NCI-H2107 treated with DMSO at 0.1 percent for 48 hours (cell line): ENCODE measurements at regions not wholly inside any gene's neighbourhood (a gene's known extent, or its start where the extent isn't known, plus 50 kb on each side); places are given as distances from the start of the nearest gene placed in this dataset.

Experiments
- DNase-seq: peaks from one replicate; lab custom pipeline; 2025; ENCODE audit not compliant: unreplicated experiment; lab: John Stamatoyannopoulos, UW

DNA sequence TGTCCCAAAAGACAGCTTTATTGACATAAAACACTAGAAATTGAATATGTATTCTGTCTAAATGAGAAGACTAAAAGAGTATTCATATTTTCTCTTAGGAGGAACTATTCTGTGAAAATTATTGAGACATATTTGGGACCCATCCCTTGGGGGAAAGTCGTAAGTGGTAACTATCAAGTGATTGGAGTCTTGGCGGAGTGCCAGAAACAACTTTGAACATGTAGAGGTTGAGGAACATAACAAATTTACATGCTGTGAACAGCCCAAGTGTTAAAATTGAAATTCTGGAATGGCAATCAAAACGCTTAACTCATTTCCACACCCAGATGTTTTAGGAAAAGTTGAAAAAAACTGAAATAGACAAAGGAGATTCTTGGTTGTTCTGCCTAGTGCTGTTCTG lies 1034.6 kb downstream of the NSUN3 start:
- DNase-seq: no peak

DNA sequence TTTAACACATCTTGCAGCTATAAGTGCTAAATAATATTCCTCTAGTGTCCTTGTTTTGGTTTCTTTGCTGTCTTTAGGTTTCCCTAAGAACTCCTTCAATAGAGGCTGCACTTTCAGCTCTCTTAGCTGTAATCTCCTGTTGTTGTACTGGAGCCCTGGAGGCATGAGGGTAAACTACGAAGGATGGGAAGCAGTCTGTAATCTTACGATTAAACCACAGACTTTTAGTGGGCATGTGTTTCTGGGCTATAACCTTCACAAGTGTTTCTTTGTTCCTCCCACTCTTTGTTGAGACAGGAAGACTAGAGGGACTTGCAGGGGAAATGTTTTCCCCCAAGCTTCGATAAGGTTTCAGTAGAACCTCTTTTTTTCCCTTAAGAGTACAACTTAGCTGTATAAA lies 1058.1 kb downstream of the NSUN3 start:
- no peak for DNase-seq

- no peak for DNase-seq
Measured at GRCh38 chr3:95123104-95123503, 1060.2 kb downstream of the NSUN3 start.

DNA sequence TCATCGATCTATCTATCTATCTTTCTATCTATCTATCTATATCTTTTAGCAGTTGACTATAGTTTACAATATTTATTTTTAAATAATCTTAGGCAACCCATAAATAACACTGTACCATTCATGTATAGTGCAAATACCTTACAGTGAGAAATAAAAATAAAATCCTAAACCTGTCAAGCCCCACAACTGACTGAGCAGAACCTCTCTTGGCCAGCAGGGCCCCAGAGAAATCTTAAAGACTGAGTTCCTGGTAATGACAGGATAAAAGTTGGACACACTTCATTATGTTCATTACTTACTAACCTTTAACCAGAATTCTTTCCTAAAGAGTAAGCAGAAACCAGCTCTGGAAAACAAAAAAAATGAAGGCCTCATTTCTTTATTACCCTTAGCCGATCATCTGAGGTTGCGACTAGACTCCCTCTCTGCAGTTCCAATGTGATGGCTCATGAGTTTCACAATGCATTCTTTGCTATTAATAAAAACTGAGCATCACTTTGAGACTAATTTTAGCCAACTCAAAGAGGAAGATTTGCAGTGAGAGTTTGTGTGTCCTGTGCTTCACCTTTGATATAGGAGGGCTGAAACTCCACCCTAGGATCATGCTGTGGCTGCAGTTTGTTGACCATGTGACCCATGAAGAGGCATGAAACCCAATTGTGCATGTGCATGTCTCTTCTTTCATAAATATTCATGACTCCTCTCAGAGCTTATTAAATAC lies 1072.0 kb downstream of the NSUN3 start:
- no peak for DNase-seq

DNA sequence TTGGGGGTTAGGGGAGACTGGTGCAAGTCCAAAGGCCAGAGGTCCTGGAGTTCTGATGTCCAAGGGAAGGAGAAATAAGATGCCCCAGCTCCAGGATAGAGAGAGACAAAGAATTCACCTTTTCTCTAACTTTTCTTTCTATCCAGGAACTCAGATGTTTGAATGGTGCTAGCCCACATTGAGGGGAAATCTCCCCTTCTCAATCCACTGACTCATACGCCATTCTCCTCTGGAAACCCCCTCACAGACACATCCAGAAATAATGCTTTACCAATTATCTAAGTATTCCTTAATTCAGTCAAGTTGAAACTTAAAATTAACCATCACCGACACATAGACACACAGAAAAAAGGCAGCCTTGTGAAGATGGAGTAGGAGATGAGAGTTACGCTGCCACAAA lies 1085.2 kb downstream of the NSUN3 start:
- no peak for DNase-seq

DNA sequence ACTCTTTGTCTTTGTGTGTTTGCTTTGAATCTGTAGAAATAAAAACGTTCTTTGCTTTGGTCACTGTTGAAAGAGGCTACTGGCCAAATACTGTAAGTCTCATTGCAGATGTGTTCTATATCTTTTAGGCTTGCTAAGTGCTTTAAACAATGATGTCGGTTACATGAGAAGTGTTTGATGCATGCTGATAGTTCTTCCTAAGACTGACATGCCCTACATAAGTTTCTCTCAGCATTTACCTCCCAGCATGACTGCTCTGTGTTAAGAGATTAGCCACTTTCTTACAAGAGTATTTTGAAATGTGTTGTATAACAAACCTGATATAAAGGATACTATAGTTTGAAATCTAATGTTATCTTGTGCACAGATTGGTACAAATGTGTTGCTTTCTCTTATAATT lies 1088.7 kb downstream of the NSUN3 start:
- DNase-seq: no peak

- no peak for DNase-seq
Measured at GRCh38 chr3:95154766-95155165, 1091.9 kb downstream of the NSUN3 start.

GRCh38 chr3:95162794-95163193 lies 1099.9 kb downstream of the NSUN3 start:
- no peak for DNase-seq

GRCh38 chr3:95167748-95168147 lies 1104.9 kb downstream of the NSUN3 start:
- DNase-seq: no peak

- no peak for DNase-seq
Measured at GRCh38 chr3:95168526-95168925, 1105.7 kb downstream of the NSUN3 start.

DNA sequence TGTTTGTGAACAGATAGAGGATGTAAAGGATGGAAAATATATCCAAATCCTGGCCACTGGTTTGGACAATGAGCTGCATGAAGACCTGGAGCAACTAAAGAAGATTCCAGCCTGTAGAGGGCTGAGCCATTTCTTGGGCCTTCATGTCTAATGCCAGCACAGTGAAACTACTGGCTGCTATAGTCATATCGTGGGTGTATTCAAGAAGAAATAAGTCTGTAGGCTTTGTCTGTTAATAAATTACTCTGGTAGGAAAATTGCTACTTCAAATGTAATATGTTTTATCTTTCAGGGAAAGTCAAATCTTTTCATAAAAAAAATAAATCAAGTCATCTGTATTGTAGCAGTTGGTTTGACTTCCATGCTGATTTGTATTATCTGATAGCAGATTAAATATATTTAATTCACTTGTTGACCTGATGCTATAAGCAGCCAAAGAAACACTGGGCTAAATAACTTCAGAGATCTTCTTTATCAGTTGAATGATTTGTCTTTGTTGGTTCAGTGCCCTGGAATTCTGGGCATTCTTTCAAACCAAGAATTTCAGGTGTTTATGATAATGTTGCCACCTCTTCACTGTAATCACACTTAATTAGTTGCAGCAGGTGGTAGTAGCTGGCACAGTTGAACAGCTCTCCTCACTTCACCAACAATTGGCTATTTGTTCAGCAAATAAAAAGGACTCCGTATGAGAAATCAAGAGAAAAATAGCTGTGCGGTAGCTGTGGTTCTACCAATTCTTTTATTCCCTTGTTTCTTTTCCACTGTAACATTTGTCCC lies 1109.5 kb downstream of the NSUN3 start:
- peak; percentile 46 for DNase-seq

- no peak for DNase-seq
Measured at GRCh38 chr3:95177096-95177495, 1114.2 kb downstream of the NSUN3 start.

DNA sequence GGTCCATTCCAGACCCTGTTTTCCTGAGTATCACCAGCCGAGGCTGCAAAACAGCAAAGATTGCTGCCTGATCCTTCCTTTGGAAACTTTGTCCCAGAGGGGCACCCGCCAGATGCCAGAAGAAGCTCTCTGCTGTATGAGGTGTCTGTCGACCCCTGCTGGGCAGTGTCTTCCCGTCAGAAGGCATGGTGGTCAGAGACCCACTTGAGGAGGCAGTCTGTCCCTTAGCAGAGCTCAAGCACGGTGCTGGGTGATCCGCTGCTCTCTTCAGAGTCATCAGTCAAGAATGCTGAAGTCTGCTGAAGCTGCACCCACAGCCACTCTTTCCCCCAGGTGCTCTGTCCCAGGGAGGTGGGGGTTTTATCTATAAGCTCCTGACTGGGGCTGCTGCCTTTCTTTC lies 1121.2 kb downstream of the NSUN3 start:
- DNase-seq: no peak

DNA sequence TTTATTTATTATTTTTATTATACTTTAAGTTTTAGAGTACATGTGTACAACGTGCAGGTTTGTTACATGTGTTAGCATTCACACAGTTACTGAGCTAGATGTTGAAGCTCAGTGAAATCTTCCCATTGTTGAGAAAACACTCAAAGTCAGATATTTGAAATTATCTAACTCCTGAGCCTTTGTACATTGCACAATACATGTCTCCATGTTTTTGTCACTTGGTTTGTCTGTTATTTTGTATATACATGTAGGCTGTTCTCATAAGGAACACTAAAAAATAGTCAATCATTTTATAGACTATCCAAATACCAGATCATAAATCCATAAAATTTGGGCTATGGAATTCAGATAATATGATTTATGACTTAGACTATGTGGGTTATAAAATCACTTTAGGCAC lies 1126.5 kb downstream of the NSUN3 start:
- no peak for DNase-seq

- DNase-seq: no peak
Measured at GRCh38 chr3:95197661-95198060, 1134.8 kb downstream of the NSUN3 start.

- no peak for DNase-seq
Measured at GRCh38 chr3:95200384-95200783, 1137.5 kb downstream of the NSUN3 start.

DNA sequence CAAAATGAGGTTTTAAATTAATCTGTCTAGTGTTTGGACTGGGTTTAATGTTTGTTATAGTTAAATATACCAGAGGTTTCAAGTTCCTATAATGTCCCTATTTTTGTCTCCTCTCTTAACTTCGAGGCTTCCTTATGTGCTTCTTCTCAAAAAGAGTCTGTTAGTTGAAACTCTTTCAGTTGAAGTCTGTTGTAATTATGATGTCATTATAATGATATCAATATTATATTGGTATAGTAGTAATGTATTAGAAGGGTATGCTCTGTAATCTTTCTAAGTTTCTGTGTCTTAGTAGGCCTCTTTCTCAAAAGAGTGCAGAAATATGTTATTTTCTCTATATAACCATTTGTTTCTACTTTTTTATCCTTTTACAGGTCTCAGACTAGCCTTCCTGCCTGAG lies 1148.0 kb downstream of the NSUN3 start:
- DNase-seq: no peak

DNA sequence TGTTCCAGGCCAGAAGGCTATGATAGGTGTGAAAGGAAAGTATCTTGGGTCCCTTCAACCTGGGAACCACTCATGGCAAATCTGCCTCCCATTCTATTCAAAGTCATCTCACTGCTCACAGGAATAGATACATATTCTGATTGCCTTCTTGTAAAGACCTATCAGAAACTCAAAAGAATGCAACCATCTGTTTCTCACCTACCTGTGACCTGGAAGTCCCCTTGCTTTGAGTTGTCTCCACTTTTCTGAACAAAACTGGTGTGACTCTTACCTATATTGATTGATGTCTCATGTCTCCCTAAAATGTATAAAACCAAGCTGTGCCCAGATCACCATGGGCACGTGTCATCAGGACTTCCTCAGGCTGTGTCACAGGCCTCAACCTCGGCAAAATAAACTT lies 1149.3 kb downstream of the NSUN3 start:
- no peak for DNase-seq

- DNase-seq: no peak
Measured at GRCh38 chr3:95215437-95215957, 1152.6 kb downstream of the NSUN3 start.

DNA sequence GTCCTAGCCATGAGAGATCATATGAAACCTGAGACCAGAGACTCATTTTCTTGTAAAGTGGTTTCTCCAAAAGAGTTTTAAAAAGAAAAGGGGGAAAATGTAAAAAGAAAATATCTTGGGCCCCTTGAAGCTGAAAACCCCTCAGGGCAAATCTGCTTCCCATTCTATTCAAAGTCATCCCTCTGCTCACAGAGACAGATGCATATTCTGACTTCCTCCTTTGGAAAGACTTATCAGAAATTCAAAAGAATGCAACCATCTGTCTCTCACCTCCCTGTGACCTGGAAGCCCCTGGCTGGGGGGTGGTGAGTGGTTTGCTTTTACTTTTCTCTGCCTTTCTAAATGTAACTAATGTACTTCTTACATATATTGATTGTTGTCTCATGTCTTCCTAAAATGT lies 1154.8 kb downstream of the NSUN3 start:
- DNase-seq: no peak

GRCh38 chr3:95218484-95218883 lies 1155.6 kb downstream of the NSUN3 start:
- DNase-seq: no peak

GRCh38 chr3:95226437-95226836 lies 1163.6 kb downstream of the NSUN3 start:
- DNase-seq: no peak
